ENCODE measurements at regions not wholly inside any gene's neighbourhood (a gene's known extent, or its start where the extent isn't known, plus 50 kb on each side); places are given as distances from the start of the nearest gene placed in this dataset.

DNA sequence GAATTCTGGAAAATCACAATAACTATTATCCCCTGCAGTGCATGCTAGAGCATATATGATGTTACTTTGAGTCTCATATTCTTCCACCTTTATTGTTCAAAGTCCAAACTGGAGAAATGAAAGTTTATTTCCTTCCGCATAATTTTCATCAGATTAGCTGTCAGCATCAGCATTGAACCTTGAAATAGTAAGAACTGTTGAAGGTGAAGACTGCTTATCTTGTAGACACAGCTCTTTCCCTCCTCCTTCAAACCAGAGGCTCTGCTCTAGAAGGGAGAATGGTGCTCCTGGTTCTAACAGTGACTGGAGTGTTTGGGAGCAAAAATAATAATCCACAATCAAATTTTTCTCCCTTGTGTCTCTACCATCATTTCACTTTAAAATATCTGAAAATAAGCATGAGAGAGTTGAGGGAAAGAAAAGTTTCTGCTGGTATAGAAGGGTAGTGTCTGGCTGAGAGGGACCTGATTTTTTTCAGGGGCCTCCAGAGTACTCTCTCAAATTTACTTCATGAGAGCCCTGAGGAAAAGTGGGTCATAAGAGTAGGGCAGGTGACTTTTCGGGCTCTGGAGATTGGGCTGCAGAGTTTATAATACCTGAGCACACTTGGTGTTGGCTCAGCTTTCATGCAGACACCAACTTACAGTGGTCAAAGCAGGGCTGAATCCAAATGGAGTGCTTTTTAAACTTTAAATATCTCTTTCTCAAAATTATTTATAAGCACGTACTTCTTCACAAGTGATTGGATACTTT is 170.4 kb downstream of the ZDHHC21 start (continued):
- TF ChIP-seq, protein P1, sequence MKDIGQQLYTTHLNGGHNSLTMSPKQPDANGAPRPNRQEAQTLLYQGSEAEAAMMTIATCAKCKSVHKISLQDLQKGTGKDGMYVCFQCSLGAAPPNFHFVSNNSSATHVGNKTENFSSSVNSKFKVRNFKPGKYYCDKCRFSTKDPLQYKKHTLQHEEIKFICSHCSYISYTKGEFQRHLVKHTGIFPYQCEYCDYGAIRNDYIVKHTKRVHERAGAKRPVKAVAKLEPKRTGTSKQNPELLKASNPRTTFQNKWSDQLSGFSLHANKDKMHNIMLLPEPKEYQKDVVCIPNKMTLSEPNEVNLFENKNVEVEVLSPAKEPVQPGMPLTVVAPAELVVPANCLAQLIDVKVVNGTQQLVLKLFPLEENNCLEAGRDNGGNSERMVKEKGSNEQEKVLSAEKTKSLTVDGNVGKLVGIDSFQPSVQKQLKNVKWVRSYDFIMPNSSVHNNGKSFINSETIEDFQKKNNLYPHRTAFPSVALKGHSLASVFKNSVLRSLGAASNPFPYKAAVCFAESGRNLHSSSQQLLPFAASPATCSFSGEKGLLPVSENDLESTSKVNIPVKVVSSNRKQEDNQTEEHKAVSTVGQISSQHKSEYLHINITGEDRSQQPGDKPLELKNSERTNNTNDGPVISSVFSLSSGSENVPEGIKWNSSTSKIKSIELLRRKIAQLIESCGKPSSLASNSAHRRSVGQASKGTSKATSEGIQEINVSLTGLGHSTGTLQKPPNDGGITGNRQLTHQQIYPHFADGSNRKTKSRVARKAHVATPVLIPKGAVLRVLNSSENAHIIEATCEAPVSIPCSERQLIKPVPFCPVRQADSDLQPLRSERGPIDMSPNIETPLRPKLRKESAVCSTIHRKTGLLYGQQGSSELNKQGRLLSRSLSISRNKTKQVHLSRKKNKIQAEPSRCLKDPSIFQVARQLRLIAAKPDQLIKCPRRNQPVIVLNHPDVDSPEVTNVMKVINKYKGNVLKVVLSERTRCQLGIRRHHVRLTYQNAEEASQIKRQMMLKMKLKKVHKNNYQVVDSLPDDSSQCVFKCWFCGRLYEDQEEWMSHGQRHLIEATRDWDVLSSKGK (CRISPR knock-in tag; IDR thresholded peaks at IDR 0.05) = no peak
- TF ChIP-seq, protein P2, sequence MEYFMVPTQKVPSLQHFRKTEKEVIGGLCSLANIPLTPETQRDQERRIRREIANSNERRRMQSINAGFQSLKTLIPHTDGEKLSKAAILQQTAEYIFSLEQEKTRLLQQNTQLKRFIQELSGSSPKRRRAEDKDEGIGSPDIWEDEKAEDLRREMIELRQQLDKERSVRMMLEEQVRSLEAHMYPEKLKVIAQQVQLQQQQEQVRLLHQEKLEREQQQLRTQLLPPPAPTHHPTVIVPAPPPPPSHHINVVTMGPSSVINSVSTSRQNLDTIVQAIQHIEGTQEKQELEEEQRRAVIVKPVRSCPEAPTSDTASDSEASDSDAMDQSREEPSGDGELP (CRISPR knock-in tag; IDR thresholded peaks at IDR 0.05; ENCODE audit: borderline replicate concordance) = no peak
- no peak for TF ChIP-seq ZNF699 (CRISPR knock-in tag; IDR thresholded peaks at IDR 0.05; ENCODE audit: insufficient replicate concordance)
- no peak for TF ChIP-seq NR2C2 (CRISPR knock-in tag; IDR thresholded peaks at IDR 0.05)
- TF ChIP-seq NR2C2 (tag; IDR thresholded peaks at IDR 0.05) = peak; percentile 63
- TF ChIP-seq JUNB (CRISPR knock-in tag; conservative IDR thresholded peaks at IDR 0.05) = no peak
- TF ChIP-seq ZNF232 (CRISPR knock-in tag; IDR thresholded peaks at IDR 0.05) = no peak
- no peak for TF ChIP-seq MYBL2 (IDR thresholded peaks at IDR 0.05; ENCODE audit: low read depth)
- TF ChIP-seq MYBL2 (CRISPR knock-in tag; IDR thresholded peaks at IDR 0.05; ENCODE audit: borderline replicate concordance) = no peak
- TF ChIP-seq, protein P3, sequence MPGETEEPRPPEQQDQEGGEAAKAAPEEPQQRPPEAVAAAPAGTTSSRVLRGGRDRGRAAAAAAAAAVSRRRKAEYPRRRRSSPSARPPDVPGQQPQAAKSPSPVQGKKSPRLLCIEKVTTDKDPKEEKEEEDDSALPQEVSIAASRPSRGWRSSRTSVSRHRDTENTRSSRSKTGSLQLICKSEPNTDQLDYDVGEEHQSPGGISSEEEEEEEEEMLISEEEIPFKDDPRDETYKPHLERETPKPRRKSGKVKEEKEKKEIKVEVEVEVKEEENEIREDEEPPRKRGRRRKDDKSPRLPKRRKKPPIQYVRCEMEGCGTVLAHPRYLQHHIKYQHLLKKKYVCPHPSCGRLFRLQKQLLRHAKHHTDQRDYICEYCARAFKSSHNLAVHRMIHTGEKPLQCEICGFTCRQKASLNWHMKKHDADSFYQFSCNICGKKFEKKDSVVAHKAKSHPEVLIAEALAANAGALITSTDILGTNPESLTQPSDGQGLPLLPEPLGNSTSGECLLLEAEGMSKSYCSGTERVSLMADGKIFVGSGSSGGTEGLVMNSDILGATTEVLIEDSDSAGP (CRISPR knock-in tag; IDR thresholded peaks at IDR 0.05) = no peak
- TF ChIP-seq, protein P4, sequence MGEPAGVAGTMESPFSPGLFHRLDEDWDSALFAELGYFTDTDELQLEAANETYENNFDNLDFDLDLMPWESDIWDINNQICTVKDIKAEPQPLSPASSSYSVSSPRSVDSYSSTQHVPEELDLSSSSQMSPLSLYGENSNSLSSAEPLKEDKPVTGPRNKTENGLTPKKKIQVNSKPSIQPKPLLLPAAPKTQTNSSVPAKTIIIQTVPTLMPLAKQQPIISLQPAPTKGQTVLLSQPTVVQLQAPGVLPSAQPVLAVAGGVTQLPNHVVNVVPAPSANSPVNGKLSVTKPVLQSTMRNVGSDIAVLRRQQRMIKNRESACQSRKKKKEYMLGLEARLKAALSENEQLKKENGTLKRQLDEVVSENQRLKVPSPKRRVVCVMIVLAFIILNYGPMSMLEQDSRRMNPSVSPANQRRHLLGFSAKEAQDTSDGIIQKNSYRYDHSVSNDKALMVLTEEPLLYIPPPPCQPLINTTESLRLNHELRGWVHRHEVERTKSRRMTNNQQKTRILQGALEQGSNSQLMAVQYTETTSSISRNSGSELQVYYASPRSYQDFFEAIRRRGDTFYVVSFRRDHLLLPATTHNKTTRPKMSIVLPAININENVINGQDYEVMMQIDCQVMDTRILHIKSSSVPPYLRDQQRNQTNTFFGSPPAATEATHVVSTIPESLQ (CRISPR knock-in tag; IDR thresholded peaks at IDR 0.05) = no peak
- no peak for TF ChIP-seq PTBP1 (IDR thresholded peaks at IDR 0.05; ENCODE audit: low read depth, low read length)
- peak; percentile 91 for TF ChIP-seq SMARCC2 (IDR thresholded peaks at IDR 0.05; ENCODE audit: low read depth)
- no peak for TF ChIP-seq SMC3 (conservative IDR thresholded peaks at IDR 0.05; ENCODE audit: insufficient read depth, low read depth, low read length)
- TF ChIP-seq TCFL5 (CRISPR knock-in tag; conservative IDR thresholded peaks at IDR 0.05) = no peak
- TF ChIP-seq, protein P5, sequence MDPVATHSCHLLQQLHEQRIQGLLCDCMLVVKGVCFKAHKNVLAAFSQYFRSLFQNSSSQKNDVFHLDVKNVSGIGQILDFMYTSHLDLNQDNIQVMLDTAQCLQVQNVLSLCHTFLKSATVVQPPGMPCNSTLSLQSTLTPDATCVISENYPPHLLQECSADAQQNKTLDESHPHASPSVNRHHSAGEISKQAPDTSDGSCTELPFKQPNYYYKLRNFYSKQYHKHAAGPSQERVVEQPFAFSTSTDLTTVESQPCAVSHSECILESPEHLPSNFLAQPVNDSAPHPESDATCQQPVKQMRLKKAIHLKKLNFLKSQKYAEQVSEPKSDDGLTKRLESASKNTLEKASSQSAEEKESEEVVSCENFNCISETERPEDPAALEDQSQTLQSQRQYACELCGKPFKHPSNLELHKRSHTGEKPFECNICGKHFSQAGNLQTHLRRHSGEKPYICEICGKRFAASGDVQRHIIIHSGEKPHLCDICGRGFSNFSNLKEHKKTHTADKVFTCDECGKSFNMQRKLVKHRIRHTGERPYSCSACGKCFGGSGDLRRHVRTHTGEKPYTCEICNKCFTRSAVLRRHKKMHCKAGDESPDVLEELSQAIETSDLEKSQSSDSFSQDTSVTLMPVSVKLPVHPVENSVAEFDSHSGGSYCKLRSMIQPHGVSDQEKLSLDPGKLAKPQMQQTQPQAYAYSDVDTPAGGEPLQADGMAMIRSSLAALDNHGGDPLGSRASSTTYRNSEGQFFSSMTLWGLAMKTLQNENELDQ (CRISPR knock-in tag; IDR thresholded peaks at IDR 0.05; ENCODE audit: borderline replicate concordance) = no peak
- TF ChIP-seq FUS (optimal IDR thresholded peaks at IDR 0.05; ENCODE audit: low read depth, low read length) = no peak

All from K562 (cell line).